Keratinocyte (primary cell): ENCODE measurements at regions not wholly inside any gene's neighbourhood (a gene's known extent, or its start where the extent isn't known, plus 50 kb on each side); places are given as distances from the start of the nearest gene placed in this dataset.

Experiments
- DNase-seq: peaks from one replicate; pipeline ENCODE4 v3.0.0-alpha.2; 2011; ENCODE audit warnings: low read depth, missing footprints, low spot score
- FAIRE-seq: peaks from 2 replicates; lab custom pipeline; 2011; peaks lifted over from hg19 to GRCh38; lab: Jason Lieb, UNC
- H2AFZ ChIP-seq: 2 replicates; pipeline ENCODE4 v1.6.0; 2012; ENCODE audit warnings: low read length, control low read depth, inconsistent platforms; ENCODE audit not compliant: control insufficient read depth
- H3K27ac ChIP-seq: 2 replicates; pipeline ENCODE4 v1.5.1; 2011; ENCODE audit warnings: low read length; ENCODE audit not compliant: control insufficient read depth, insufficient read depth
- H3K27me3 ChIP-seq: 3 replicates; pipeline ENCODE4 v1.6.0; 2011; ENCODE audit warnings: low read length; ENCODE audit not compliant: control insufficient read depth, insufficient read depth; ENCODE audit errors: extremely low read depth
- H3K36me3 ChIP-seq, 2 experiments: 2 replicates in 1 of 2; 3 replicates in 1 of 2; pipeline ENCODE4 v1.5.1; 2011; ENCODE audit warnings: low read length in 2 of 2, mild to moderate bottlenecking in 1 of 2; ENCODE audit not compliant: control insufficient read depth in 2 of 2, insufficient read depth in 2 of 2; ENCODE audit errors: extremely low read depth in 1 of 2
- H3K4me1 ChIP-seq: 3 replicates; pipeline ENCODE4 v1.5.1; 2011; ENCODE audit warnings: low read length; ENCODE audit not compliant: control insufficient read depth, insufficient read depth; ENCODE audit errors: extremely low read depth
- H3K4me2 ChIP-seq: 3 replicates; pipeline ENCODE4 v1.6.0; 2011; ENCODE audit warnings: low read depth, low read length; ENCODE audit not compliant: control insufficient read depth, insufficient read depth; ENCODE audit errors: extremely low read depth
- H3K4me3 ChIP-seq, 3 experiments: fragments of 200-600 bp in 1 of 3; sonication (generic) in 1 of 3; 2 replicates in 2 of 3; 3 replicates in 1 of 3; pipeline ENCODE4 v1.5.1; 2011 to 2016; ENCODE audit warnings: low read length in 3 of 3, mild to moderate bottlenecking in 3 of 3, control low read depth in 2 of 3, inconsistent platforms in 1 of 3, low read depth in 1 of 3, mixed read lengths in 1 of 3, mixed run types in 1 of 3, moderate library complexity in 1 of 3; ENCODE audit not compliant: control insufficient read depth in 2 of 3, insufficient read depth in 2 of 3; ENCODE audit errors: extremely low read depth in 1 of 3
- H3K79me2 ChIP-seq: 2 replicates; pipeline ENCODE4 v1.6.0; 2012; ENCODE audit warnings: low read length; ENCODE audit not compliant: control insufficient read depth, insufficient read depth
- H3K9ac ChIP-seq: 3 replicates; pipeline ENCODE4 v1.6.0; 2011; ENCODE audit warnings: low read length; ENCODE audit not compliant: control insufficient read depth, insufficient read depth; ENCODE audit errors: extremely low read depth
- H3K9me1 ChIP-seq: 3 replicates; pipeline ENCODE4 v1.6.0; 2011; ENCODE audit warnings: low read length; ENCODE audit not compliant: control insufficient read depth, insufficient read depth; ENCODE audit errors: extremely low read depth
- H3K9me3 ChIP-seq: 2 replicates; pipeline ENCODE4 v1.5.1; 2012; ENCODE audit warnings: low read depth, low read length; ENCODE audit not compliant: control insufficient read depth
- H4K20me1 ChIP-seq: 3 replicates; pipeline ENCODE4 v1.6.0; 2011; ENCODE audit warnings: low read length; ENCODE audit not compliant: control insufficient read depth, insufficient read depth; ENCODE audit errors: extremely low read depth
- EZH2 ChIP-seq: IDR thresholded peaks from one replicate; pipeline ENCODE4 v1.6.1; 2012; ENCODE audit warnings: inconsistent platforms, mild to moderate bottlenecking, low read length, moderate library complexity
- dilution Hi-C: fragments of 300-500 bp; cut with MboI; formaldehyde crosslinking; loops from one replicate; pipeline ENCODE4 v1.7.0; 2020; ENCODE audit warnings: low sequenced_read_pairs; ENCODE audit not compliant: extremely low pct_ligation_motif_present
- TF ChIP-seq, protein P1 (sequence below), 3 experiments: IDR thresholded peaks in 1 of 3; conservative IDR thresholded peaks in 1 of 3; optimal IDR thresholded peaks in 1 of 3; 2 replicates in 2 of 3; 3 replicates in 1 of 3; pipeline versions ENCODE3 to v1.5.1; 2011; ENCODE audit warnings: low read length in 3 of 3, mild to moderate bottlenecking in 3 of 3, moderate library complexity in 2 of 3, control low read depth in 1 of 3, inconsistent platforms in 1 of 3; ENCODE audit not compliant: insufficient read depth in 2 of 3; ENCODE audit errors: extremely low read depth in 1 of 3

- no peak overlapping the region for H3K4me3 ChIP-seq
- H3K4me2 ChIP-seq, result no peak overlapping the region
- no peak overlapping the region for H2AFZ ChIP-seq
- no peaks in the 10 kb centered on the region for H3K4me1 ChIP-seq
- no peaks in the 10 kb centered on the region for H4K20me1 ChIP-seq
- H3K9me3 ChIP-seq, result no peaks in the 10 kb centered on the region
- H3K79me2 ChIP-seq, result no peaks in the 10 kb centered on the region
- no peaks in the 10 kb centered on the region for H3K9me1 ChIP-seq
- no peak for TF ChIP-seq EZH2
- TF ChIP-seq, protein P1, sequence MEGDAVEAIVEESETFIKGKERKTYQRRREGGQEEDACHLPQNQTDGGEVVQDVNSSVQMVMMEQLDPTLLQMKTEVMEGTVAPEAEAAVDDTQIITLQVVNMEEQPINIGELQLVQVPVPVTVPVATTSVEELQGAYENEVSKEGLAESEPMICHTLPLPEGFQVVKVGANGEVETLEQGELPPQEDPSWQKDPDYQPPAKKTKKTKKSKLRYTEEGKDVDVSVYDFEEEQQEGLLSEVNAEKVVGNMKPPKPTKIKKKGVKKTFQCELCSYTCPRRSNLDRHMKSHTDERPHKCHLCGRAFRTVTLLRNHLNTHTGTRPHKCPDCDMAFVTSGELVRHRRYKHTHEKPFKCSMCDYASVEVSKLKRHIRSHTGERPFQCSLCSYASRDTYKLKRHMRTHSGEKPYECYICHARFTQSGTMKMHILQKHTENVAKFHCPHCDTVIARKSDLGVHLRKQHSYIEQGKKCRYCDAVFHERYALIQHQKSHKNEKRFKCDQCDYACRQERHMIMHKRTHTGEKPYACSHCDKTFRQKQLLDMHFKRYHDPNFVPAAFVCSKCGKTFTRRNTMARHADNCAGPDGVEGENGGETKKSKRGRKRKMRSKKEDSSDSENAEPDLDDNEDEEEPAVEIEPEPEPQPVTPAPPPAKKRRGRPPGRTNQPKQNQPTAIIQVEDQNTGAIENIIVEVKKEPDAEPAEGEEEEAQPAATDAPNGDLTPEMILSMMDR (optimal IDR thresholded peaks at IDR 0.05 in 1 of 3, IDR thresholded peaks at IDR 0.05 in 1 of 3, conservative IDR thresholded peaks at IDR 0.05 in 1 of 3; ENCODE audit: extremely low read depth in 1 of 3, insufficient read depth in 2 of 3, low read length in 3 of 3), result no peak
- H3K36me3 ChIP-seq, result no peaks in the 10 kb centered on the region
- FAIRE-seq, result no peak
- no peak overlapping the region for H3K9ac ChIP-seq
- no peak overlapping the region for H3K27ac ChIP-seq
- no peaks in the 10 kb centered on the region for H3K27me3 ChIP-seq
- DNase-seq, result no peak
- dilution Hi-C loops, result no loop called here
These were observed 290.5 kb downstream of the ADGRL2 start for GRCh38 chr1:82091265-82091664.

GRCh38 chr1:82090104-82090503 lies 289.4 kb downstream of the ADGRL2 start:
- Histone ChIP-seq H3K27me3 (no peaks in the 10 kb centered on the region), H3K4me3 (no peak overlapping the region), H3K9me3 (no peaks in the 10 kb centered on the region), H3K27ac (no peak overlapping the region), H3K79me2 (no peaks in the 10 kb centered on the region), H3K36me3 (no peaks in the 10 kb centered on the region), H3K9ac (no peak overlapping the region), H2AFZ (no peak overlapping the region), H4K20me1 (no peaks in the 10 kb centered on the region), H3K9me1 (no peaks in the 10 kb centered on the region), H3K4me1 (no peaks in the 10 kb centered on the region), H3K4me2 (no peak overlapping the region)
- no peak for FAIRE-seq
- TF ChIP-seq EZH2, result no peak
- TF ChIP-seq, protein P1 (optimal IDR thresholded peaks at IDR 0.05 in 1 of 3, IDR thresholded peaks at IDR 0.05 in 1 of 3, conservative IDR thresholded peaks at IDR 0.05 in 1 of 3; ENCODE audit: extremely low read depth in 1 of 3, insufficient read depth in 2 of 3, low read length in 3 of 3), result peak in 2 of 3 experiments; percentile 17 to 23
- no peak for DNase-seq
- dilution Hi-C loops, result no loop called here
